ENCODE measurements at regions not wholly inside any gene's neighbourhood (a gene's known extent, or its start where the extent isn't known, plus 50 kb on each side); places are given as distances from the start of the nearest gene placed in this dataset.

DNA sequence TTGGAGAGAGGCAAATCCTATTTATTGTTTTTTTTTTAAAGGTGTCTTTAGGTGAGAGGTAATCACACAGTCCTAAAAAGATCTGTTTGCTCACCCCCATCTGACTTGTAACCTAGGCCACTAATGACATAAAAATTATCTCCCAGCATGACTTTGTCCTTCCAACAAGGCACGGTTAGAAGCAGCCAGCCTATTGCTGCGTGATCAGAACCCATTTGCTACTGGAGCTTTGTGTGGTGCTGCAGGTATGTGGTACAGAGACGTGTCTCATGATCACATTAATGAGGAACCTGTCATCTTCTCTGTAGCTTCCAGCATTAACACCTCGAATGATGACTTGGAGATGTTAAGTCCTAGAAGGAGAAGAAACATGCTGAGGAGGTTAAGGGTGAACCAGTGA is 555.8 kb upstream of the TLE4 start:
- no peak for DNase-seq (ENCODE audit: low spot score)

DNA sequence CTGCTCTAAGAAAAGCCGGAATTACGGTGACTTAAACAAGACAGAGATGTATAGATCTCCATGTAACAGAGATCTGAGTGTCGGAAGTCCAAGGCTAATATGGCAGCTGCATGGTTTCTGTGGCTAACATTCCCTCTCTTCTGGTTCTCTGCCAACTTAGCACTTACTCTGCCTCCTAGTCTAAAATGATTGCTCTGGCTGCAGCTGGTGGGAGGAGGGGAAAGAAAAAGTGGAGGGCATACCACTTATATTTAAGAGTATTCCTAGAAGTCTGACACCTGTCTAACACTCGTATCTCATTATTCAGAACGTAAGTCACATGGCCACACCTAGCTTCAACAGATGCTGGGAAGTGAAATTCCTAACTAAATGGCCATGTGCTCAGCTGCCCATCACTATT is 551.5 kb upstream of the TLE4 start:
- no peak for DNase-seq (ENCODE audit: low spot score)

DNA sequence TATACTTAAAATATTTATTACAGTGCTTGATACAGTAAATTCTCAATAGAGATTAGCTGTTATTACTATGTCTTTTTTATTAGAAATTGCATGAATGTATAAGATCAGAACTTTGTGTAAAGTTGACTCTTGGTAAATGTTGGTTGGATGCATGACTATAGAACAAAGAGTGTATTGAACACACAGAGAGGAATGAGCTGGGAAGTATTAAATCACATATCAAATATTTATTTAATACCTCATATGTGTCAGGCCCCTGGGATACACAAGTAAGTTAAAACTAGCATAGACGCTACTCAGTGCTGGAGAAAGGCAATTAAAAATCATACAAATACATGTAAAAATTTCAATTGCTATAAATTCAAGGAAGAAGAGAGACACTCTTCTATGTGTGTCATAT is 550.7 kb upstream of the TLE4 start:
- DNase-seq (ENCODE audit: low spot score) = no peak

DNA sequence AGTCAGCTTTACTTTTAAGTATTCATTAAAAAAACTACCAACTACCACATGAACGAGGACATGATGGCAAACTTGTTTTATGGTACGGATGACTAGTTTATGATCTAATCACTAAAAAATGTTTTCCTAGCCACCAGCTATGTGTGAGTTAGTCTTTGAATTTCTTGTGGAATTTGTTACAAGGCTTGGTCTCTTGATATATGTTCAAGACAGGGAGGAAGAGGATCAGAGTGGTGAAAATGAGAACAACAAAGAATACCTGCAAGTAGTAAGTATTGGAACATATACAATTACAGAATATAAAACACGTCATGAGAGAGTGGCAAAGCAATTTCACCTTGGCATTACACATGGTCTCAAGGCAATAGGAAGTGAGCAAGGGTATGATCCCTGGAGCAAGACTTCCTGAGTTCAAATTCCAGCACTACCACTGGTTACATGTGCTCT is 548.6 kb upstream of the TLE4 start:
- DNase-seq (ENCODE audit: low spot score) = peak; percentile 60

GRCh38 chr9:79026316-79026715 is 545.4 kb upstream of the TLE4 start:
- DNase-seq (ENCODE audit: low spot score) = no peak

- no peak for DNase-seq (ENCODE audit: low spot score)
Measured at GRCh38 chr9:79028101-79028500, 543.7 kb upstream of the TLE4 start.

DNA sequence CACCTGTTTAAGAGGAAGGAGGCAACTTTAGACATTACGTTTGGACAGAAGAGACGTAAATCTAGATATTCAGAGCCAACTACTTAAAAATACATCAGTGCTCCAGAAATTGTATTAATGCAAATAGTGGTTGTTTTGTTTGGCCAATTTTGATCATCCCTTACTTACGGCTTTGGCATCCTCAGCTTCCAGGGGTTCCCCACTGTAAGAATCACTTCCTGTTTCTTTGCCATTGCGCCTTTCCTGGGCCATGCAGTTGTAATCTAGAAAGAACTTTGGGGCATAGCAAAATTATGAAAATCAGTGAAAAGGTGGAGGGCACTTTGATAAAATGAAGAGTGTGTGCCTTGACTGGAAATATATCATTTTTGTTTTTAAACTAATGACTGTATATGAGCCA is 537.2 kb upstream of the TLE4 start:
- DNase-seq (ENCODE audit: low spot score) = no peak

DNA sequence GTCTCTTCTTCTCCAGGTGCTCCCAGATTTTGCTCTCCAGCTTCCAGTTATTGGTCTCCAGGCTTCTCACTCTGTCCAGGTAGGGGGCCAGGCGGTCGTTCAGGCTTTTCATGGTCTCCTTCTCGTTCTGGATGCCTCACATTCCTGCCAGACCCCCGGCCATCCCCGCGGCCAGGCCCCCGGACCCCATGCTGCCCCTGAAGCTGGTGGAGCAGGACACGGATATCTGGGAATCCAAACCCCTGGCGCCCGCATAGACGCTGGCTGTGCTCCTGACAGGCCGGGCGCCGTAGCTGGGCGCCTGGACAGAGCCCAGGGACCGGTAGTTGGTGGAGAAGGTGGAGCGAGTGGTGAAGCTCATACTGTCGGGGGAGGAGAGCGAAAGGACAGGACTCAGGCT is 534.4 kb upstream of the TLE4 start:
- no peak for DNase-seq (ENCODE audit: low spot score)

DNA sequence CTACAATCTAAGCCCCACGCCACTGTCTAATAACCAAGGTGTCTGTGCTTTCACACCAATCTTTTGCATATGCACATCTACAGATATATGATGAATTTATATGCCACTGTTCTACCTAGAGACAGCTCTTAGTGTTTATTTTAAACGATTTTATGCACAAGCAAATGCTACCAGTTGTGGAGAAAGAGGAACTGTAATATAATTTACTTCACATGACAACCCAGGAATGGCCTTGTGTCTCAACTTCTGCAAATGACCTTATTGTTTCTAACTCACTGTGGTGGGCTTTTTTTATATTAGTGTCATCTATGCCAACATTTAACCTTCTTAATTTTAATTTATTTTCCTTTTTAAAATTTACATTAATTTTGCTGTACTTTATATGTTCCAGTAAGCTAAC is 531.1 kb upstream of the TLE4 start:
- DNase-seq (ENCODE audit: low spot score) = no peak

- no peak for DNase-seq (ENCODE audit: low spot score)
Measured at GRCh38 chr9:79041266-79041665, 530.5 kb upstream of the TLE4 start.

DNA sequence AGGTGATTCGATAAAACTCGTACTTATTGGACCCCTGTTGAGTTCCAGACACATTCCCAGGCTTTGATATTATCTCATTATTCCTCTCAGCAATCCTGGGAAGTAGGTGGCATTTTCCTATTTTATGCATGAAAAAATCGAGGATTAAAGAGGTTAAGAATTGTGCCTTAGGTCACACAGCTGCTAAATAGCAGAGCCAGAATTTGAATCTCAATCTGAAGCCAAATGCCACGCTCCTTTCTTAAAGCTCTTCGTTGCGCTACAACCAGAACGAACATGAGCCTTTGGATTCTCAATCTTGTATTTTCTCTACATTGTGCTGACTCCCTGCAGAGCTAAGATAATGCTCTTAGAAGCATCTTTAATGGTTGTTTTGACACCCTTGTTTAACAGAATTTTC is 527.8 kb upstream of the TLE4 start:
- no peak for DNase-seq (ENCODE audit: low spot score)

DNA sequence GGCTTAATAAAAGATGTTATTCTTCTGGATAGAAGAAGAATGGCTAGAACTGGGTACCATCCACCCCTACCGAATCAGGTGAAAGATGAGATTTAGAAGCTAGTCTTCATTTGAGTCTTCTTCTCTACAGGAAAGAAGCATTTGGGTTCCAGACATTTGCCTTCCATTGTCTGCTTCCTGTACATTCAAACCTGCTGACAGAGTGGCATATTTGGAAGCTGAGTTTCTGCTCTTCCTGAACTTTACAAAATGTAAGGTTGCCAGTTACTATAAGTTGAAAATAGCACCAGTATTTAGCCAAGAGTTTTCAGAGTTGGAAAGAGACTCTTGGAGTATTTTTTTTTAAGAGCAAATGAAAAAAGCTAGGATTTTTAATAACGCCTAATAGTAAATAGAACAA is 525.4 kb upstream of the TLE4 start:
- no peak for DNase-seq (ENCODE audit: low spot score)

GRCh38 chr9:79049371-79049770 is 522.4 kb upstream of the TLE4 start:
- DNase-seq (ENCODE audit: low spot score) = no peak

DNA sequence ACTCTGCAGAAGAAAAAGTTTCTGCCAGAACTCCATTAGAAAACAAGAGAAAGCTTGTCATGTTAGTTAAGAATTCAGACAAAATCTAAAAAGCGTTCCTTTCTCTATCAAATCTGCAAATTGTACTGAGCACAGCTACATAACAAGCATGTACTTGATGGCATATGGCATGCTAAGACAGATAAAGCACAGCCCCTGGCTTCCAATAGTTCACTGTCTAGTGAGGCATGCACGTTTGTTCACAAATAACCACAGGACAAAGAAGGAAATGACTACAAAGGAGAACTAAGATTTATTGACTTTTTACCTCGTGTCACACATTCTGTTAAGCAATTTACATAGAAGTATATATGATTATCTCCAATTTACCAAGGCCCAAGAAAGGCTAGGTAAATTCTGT is 518.2 kb upstream of the TLE4 start:
- DNase-seq (ENCODE audit: low spot score) = no peak

DNA sequence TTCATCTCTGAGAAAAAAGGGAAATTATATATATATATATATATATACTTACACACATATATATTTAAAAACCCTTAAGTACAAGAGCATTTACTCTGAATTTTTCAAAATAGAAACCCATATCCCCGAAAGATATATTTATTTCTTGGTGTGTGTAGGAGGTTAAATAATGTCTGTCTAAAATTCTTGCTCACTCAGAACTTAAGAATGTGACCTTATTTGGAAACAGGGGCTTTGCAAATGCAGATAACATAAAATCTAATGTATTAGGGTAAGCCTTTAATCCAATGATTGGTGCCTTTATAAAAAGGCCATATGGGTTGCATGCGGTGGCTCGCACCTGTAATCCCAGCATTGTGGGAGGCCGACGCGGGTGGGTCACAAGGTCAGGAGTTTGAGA is 517.3 kb upstream of the TLE4 start:
- DNase-seq (ENCODE audit: low spot score) = no peak

- no peak for DNase-seq (ENCODE audit: low spot score)
Measured at GRCh38 chr9:79056041-79056440, 515.7 kb upstream of the TLE4 start.

DNA sequence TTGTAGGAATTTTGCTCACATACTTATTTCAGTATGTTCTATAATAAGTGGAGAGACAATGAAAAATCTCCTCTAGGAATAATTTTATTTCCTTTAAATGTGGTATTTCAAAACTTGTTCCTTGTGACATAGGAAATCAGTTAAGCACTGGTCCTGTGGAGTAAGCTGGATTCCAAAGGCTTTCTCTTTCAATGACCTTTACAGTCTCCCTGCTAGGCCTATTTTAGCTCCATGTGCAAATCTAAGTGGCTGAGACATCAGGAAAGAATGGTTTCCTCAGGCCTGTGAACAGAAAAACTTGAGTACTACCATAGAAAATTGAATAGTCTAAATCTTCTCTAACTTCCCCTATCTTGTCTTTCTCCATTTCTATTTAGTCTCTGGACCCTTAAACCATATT is 514.2 kb upstream of the TLE4 start:
- DNase-seq (ENCODE audit: low spot score) = no peak

GRCh38 chr9:79060766-79061165 is 511.0 kb upstream of the TLE4 start:
- no peak for DNase-seq (ENCODE audit: low spot score)

- no peak for DNase-seq (ENCODE audit: low spot score)
Measured at GRCh38 chr9:79061752-79062616, 509.8 kb upstream of the TLE4 start.

GRCh38 chr9:79073201-79073600 is 498.6 kb upstream of the TLE4 start:
- DNase-seq (ENCODE audit: low spot score) = no peak

- DNase-seq (ENCODE audit: low spot score) = no peak
Measured at GRCh38 chr9:79080536-79080935, 491.2 kb upstream of the TLE4 start.

DNA sequence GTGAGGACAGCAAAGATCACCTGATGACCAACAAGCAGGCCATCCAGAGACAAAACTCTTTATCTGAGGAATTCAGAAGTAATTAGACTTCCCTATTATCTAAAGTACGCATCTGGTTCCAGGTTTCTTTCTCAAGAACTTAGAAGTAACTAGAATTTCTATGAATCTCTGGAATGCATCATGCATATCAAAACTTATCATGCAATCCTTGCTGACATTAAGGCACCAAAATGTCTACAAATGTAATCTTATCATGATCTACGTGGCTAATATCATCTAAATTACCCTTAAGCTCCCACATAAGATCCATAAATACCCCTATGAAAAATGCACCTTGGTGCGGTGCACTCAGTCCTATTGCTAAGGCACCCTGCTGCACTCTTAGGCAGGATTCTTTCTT is 488.1 kb upstream of the TLE4 start:
- DNase-seq (ENCODE audit: low spot score) = no peak

DNA sequence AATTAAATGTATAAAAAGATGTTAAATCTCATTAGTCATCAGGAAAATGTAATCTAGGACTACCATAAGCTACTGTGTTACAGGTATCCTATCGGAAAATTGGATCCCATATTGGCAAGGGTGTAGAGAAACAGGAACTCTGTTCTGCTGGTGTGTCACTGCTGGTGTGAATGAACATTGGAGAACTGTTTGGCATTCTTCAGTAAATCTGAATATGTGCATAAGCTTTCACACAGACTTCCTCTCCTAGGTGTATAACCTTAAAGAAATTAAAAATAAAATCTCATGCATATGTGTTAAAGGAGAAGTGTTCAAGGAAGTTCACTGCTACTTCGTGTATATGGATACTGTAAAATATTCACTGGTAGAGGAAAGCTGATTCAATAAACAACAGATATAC is 484.6 kb upstream of the TLE4 start:
- DNase-seq (ENCODE audit: low spot score) = no peak

- DNase-seq (ENCODE audit: low spot score) = no peak
Measured at GRCh38 chr9:79089054-79089560, 482.7 kb upstream of the TLE4 start.

All from RKO (cell line).